Ramos (cell line): ENCODE measurements at regions not wholly inside any gene's neighbourhood (a gene's known extent, or its start where the extent isn't known, plus 50 kb on each side); places are given as distances from the start of the nearest gene placed in this dataset.
"Not testable (repeated sequence)": the region's sequence is repeated elsewhere in the genome, so short reads cannot be mapped to it uniquely, and the experiment has no call there.

Experiments
- in situ Hi-C: fragments of 300-500 bp; cut with MboI; formaldehyde crosslinking; loops from one replicate; pipeline ENCODE4 v1.14.3; 2022; ENCODE audit warnings: low sequenced_read_pairs; ENCODE audit not compliant: unreplicated experiment

DNA sequence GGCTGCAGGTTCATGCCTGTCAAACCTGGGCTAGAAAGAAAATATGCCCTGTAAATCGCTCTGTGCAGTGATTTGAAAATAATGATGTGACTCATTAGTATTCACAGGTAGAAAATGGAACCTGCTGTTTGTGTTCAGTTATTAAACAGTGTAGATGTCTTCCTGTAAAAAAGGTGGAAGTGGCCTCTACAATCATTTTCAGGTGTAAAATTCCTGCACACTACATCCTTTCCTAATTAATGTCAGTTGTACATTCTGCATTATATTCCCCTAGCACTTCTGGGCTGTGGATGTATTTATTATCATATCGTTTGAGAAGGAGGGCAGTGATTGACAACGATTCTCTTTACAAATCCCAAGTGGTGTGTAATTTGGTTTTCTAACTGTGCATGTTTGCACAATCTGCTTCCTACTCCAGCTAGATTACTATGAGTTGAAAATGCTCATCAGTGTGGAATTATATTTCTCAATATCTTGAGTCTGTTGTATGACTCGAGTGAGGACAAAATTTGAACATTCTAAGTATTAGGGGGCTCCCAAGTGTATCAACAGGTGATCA, 454.0 kb upstream of the DDI1 start:
- in situ Hi-C loops: no loop called here

DNA sequence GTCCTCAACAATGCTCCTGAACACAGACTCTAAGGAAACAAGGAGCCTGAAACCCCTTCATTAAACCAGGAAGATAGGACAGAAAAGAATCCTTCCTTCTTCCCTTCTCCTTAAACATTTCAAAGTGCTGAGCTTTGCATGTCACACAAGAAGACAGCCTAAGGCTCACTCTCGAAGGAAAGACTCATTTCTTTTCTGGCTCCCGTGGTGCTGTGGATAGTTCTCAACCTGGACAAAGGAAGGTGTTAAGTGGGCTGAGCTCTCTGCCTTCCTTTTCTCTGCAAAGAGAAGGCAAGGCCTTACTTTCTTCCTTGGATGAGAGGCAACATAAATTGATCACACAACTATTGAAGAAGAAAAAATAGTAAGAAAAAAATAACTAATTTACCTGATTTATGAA, 452.4 kb upstream of the DDI1 start:
- in situ Hi-C loops: no loop called here

DNA sequence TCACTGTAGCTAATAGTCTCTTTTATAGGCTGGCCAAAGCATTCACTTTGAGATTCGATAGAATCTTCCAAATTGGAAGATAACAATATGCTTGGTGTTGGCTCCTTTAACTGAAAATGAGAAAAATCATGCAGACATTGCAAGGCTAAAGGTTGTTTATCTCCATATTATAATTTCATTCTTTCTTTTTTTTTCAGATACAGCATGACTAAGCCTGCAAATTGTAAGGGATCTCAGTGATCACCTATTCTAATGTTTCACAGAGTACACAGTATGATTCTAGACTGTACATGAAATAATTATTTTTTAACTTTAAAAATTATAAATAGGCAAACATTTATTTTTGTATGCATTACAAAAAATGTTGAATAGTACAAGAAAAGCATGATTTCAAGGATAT, 451.7 kb upstream of the DDI1 start:
- in situ Hi-C loops: no loop called here

DNA sequence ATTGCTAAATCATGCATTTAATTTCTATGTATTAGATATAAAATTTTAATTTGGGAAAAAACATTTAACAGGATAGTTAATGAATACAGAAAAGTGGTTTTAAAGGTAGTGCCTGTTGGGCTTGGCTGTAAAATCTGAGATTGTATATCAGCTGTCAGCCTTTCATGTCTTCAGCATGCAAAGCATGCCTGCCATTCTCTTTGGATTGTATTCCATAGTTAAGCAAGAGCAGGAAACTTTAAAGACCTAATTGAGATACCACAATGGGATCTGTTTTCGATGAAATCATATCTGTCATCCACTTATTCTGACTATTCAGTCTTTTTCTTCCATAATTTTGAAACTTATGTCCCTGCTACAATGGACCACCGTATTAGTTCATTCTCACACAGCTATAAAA, 451.0 kb upstream of the DDI1 start:
- in situ Hi-C loops: no loop called here

DNA sequence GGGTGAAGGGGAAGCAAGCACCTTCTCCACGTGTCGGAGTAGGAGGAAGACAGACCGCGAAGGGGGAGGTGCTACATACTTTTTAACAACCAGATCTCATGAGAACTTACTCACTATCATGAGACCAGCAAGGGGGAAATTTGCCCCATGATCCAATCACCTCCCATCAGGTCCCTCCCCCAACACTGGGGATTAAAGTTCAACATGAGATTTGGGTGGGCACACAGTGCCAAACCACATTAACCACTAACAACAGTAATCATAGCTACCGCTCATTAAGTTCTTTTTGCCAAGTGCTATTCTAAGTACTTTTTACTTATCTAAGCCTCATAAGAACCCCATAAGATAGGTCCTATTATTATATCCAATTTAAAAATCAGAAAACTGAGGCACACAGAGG, 450.5 kb upstream of the DDI1 start:
- in situ Hi-C loops: no loop called here

DNA sequence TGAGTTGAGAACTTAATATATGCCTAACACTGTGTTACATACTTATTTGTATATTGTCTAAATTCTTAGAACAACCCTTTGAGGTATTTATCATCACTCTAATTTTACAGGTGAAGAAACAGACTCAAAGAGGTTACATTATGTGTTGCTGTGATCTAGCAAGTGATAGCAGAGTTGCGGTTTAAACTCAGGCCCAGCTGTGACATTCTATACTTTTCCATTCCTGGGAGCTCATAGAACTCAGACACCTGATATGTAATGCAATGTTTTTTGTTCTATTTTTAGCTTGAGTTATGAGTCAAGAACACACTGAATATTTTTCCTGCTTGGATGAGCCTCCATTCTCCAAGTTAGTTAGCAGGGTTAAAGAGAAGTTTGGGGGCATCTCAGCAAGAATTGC, 449.7 kb upstream of the DDI1 start:
- in situ Hi-C loops: no loop called here

DNA sequence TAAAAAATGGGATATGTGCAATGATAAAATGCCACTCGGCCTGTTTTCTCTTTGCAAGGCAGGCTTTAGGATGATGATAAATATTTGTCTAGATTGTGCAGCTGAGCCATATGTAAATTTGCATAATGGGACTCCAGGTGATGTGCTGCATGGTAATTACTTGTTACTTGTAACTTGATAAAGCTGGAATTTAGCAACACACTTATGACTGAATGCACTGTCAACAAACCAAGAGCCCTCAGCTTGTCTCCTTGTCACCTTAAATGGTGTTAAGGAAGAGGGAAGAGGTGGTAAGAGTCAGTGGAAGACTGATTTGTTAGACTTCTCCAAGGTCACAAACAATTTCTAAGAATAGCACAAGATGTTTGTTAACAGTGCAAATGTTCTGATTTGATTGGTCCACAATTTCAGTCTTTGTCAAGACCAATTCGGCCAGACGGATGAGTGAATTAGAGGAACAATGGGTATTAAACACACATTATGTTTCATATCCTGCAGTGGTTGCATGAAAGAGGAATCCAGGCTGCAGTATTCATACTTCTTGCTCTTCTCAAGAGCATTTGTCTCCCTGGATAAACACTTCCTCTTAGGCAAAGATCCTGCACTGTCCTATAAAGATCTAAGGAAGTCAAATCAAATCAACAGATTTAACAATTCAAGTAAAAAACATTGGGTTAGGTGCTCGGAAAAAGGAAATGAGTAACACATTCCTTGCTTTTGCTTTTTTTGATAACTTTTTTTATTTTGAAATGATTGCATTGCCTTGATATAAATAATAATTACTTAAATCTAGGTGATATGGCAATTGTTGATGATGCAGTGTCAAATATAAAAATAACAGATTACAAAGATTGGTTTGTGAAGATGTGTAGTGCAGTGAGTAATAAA, 448.3 kb upstream of the DDI1 start:
- in situ Hi-C loops: no loop called here

DNA sequence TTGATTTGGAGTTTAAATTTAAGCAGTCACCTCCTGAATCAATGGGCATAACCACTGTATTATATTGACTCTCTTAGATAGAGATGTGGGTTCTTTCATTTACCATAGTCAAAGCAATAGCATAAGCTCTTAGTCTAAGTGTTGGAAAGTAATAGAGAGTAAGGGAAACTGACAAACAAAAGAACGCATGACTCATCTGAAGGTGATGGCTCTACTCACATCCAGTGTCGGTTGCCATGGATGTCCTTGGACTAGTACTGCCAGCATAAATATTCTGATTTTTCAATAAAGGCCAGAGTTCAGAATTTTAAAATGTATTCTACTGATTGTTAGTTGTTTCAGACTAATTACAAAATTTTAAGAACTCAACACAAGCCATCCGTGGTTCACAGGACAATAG, 444.9 kb upstream of the DDI1 start:
- in situ Hi-C loops: no loop called here

DNA sequence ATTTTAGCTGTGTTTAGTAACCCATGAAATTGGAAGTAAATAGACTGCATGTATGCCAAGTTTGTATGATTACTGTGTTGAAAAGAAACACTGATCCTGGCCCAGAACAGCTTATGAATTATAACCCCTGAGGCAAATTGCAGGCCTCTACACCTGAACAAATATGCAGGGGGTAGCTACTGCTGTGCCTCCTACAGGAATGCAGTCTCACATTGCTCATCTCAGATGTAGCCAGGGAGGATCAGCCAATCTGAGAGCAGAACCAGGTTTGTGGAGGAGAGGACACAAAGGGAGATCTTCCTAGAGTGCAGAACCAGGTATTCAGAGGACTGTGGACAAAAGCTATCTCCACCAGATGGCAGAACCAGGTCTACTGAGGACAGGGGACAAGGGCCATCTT, 442.2 kb upstream of the DDI1 start:
- in situ Hi-C loops: no loop called here

DNA sequence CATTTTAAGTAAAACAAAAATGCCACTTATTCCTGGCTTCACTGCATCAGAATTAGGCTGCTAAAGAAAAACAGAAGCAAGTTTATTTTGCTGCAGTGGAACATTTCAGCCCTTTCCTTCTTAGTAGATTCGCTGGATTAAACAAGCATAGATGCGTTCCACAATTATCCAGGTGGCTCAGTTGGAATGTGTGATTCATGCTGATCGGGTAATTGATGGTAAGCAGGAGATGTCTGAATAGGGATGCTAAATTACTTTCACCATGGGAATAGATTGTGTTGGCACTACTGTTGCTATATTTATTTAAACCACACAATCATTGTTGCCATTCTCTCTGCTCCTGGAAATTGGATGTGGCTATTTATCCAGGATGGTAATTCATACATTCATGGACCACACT, 440.1 kb upstream of the DDI1 start:
- in situ Hi-C loops: no loop called here

DNA sequence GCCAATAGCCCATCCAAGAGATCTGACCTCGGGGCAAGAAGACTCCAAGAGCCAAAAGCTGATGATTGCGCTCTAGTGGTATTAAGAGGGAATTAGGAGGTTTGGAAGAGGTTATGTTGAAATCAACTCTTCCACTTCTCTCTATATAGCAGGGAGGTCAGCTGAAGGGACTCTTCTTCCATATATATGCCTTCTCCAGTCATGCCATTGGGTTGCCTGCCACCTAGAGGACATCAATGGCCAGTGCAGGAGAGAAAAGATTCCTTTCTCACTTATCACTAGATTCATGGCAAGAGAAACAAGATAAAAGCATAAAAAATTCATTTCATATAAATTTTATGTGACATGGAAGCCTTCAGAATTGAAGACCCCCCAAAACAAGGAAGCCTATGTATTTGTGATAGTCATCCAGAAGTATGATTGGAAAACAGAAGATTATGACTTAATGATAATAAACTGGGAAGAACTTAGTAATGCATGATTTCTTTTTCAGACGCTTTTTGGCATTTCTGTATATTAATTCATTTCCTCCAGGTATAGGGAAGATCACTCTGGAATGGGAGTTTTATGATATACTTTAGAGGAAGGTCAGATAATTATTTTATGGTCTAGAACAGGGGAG, 435.1 kb upstream of the DDI1 start:
- in situ Hi-C loops: no loop called here

DNA sequence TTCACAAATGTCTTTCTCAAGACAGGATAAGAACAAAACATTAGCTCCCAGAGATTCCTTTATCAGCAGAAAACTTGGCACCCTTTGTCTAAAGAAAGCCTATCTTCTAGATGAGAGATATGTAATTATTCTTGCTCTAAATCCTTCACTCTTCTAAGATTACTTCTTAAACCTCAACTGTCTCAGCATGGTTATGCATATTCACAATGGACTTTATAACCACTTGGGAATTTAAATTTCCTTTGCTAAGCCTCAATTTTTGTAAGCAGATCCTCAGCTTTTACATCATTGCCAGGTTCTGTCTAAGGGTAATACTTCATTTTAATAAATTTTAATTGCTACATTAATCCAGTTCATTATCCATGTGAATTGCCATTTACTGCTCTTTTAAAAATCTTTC, 433.6 kb upstream of the DDI1 start:
- in situ Hi-C loops: no loop called here

DNA sequence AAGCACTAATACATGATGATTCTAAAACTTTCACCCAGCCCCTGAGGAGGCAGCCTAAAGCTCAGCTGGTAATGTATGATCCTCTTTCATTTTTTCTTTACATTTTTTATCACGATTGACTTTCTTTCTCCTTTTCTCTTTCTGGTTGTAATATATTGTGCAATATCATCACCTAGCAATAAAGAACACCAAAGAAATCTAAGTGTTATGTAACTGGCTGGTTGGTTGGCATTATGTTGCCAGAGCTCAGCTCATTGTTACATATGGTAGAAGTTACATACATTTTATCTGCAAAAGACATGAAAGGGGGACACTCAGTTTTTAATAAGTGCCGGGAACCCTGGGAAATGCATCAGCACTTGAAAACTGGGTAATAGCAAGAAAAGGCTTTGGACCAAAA, 432.1 kb upstream of the DDI1 start:
- in situ Hi-C loops: no loop called here

DNA sequence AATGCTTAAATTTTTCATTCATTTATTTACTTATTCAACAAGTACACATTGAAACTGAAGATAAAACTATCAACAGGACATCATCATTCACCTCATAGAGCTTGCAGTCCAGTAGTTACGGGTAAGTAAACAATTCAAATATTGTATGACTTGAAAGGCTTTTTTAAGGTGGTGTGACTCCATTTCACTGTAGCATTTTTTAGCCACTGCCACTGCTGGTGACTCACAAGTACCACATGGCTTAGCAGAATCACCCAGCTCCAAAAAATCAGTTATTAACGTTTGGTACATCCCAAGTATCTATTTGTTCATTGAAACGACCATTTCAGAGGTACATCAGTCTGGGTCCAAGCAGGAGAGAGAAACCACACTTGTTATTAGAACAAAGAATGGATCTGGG, 427.9 kb upstream of the DDI1 start:
- in situ Hi-C loops: no loop called here

DNA sequence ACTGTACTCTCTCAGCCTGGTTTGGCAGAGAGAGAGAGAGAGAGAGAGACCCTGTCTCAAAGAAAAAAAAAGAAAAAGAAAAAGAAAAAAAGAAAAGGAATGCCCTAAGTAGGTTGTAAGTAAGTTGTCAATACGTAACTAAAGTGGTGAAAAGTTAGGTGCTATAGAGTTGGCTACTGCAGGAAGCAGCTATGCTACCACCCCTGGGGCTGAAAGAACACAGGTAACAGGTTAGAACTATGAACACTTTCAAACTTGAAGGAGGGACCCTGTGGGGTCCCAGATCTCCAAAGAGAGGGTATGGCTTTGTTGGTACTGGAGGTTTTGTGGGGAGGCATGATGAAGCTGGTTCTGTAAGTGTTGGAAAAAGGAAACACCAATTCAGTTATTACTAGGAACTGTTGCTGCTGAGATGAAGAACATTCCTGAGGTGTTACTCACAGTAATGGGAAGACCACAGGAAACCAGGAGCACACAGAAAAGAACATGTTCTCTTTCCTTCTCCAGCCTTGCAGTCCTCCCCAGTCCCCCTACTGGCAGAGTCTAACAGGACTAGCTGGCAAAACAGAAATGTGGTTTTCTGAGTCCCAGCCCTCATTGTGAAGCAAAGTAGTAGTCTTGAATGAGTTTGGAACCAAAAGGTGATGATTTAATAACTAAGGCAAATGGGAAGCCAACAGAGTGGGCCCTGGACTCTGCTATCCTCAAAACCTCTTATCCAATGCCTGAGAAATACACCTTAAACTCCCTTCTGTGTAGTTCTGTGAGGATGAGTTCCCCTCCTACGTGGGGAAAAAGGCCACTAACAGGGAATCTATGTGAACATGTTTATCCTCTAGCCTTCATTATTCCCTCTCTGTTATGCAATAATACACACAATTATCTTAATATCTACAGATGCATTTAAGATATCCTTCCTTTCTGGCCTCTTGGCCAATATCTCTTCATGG, 427.0 kb upstream of the DDI1 start:
- in situ Hi-C loops: no loop called here

DNA sequence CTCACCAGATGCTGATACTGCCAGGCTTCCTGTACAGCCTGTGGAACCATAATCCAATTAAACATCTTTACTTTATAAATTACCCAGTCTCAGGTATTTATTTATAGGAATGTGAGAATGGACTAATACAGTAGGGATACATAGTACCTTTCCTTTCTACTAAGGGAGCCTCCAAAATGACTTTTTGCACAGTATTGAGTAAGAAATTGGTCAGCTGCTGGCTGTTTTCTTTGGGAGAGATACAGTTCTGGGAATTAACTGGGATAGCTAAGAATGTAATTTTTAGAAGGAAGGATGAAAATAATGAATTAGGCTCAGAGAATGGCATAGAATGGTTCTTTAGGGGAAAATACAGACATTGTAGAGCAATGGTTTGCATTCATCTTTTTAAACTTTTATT, 426.0 kb upstream of the DDI1 start:
- in situ Hi-C loops: no loop called here

DNA sequence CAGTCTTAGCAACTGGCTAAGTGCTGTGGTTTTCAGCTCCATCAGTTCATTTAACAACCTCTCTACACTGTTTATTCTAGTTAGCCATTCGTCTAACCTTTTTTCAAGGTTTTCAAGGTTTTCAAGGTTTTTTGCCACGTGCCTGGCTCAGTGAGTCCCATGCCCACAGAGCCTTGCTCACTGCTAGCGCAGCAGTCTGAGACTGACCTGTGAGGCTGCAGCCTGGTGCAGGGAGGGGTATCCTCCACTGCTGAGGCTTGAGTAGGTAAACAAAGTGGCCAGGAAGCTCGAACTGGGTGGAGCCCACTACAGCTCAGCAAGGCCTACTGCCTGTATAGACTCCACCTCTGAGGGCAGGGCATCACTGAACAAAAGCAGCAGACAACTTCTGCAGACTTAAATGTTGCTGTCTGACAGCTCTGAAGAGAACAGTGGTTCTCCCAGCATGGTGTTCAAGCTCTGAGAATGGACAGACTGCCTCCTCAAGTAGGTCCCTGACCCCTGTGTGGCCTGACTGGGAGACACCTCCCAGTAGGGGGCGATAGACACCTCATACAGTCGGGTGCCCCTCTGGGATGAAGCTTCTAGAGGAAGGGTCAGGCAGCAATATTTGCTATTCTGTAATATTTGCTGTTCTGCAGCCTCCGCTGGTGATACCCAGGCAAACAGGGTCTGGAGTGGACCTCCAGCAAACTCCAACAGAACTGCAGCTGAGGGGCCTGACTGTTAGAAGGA, 424.7 kb upstream of the DDI1 start:
- in situ Hi-C loops: not testable (repeated sequence)

DNA sequence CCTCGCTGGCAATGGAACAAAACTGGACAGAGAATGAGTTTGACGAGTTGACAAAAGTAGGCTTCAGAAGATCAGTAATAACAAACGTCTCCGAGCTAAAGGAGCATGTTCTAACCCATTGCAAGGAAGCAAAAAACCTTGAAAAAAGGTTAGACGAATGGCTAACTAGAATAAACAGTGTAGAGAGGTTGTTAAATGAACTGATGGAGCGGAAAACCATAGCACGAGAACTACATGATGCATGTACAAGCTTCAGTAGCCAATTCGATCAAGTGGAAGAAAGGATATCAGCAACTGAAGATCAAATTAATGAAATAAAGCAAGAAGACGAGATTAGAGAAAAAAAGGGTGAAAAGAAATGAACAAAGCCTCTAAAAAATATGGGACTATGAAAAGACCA, 424.0 kb upstream of the DDI1 start:
- in situ Hi-C loops: not testable (repeated sequence)

DNA sequence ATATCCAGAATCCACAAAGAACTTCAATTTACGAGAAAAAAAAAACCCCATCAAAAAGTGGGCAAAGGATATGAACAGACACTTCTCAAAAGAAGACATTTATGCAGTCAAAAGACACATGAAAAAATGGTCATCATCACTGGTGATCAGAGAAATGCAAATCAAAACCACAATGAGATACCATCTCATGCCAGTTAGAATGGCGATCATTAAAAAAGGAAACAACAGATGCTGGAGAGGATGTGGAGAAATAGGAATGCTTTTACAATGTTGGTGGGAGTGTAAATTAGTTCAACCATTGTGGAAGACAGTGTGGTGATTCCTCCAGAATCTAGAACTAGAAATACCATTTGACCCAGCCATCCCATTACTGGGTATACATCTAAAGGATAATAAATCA, 419.9 kb upstream of the DDI1 start:
- in situ Hi-C loops: not testable (repeated sequence)

DNA sequence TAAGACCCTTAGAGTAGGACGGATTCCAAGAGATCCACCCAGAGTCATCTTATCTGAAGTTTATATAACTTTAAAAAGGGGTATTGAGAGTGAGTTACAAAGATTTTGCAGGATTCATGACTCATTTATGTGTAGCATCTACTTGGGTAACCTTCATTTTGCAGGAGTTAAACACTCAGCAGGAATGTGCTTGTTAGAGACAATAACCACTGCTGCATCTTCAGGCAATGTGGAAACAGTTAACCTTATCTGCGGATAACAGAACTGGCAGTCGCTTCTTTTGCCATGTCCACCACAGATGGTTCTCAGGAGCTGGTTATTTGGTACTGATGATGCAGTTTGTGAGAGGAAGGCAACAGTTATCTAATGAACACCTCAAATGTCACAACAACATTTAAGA, 417.9 kb upstream of the DDI1 start:
- in situ Hi-C loops: no loop called here
